IgD-negative memory B cell (primary cell): ENCODE measurements at regions not wholly inside any gene's neighbourhood (a gene's known extent, or its start where the extent isn't known, plus 50 kb on each side); places are given as distances from the start of the nearest gene placed in this dataset.

Source experiments
- H3K27ac Mint-ChIP-seq, 3 donors: one replicate each; pipeline ENCODE4 v1.8.0; 2020 to 2022; ENCODE audit warnings: mild to moderate bottlenecking in 3 of 3, mixed read lengths in 3 of 3, moderate library complexity in 1 of 3
- H3K27me3 Mint-ChIP-seq: one replicate; pipeline ENCODE4 v1.8.0; 2021; ENCODE audit warnings: mixed read lengths
- H3K36me3 Mint-ChIP-seq: one replicate; pipeline ENCODE4 v1.8.0; 2020; ENCODE audit warnings: mild to moderate bottlenecking, mixed read lengths
- H3K4me1 Mint-ChIP-seq, 3 donors: one replicate each; pipeline ENCODE4 v1.8.0; 2020 to 2022; ENCODE audit warnings: mixed read lengths in 3 of 3, mild to moderate bottlenecking in 1 of 3
- H3K4me3 Mint-ChIP-seq, 4 donors: one replicate each; pipeline ENCODE4 v1.8.0; 2020 to 2022; ENCODE audit warnings: mild to moderate bottlenecking in 4 of 4, mixed read lengths in 4 of 4, moderate library complexity in 3 of 4
- H3K9me3 Mint-ChIP-seq, 3 donors: one replicate each; pipeline ENCODE4 v1.8.0; 2020 to 2021; ENCODE audit warnings: mixed read lengths in 3 of 3, mild to moderate bottlenecking in 1 of 3

DNA sequence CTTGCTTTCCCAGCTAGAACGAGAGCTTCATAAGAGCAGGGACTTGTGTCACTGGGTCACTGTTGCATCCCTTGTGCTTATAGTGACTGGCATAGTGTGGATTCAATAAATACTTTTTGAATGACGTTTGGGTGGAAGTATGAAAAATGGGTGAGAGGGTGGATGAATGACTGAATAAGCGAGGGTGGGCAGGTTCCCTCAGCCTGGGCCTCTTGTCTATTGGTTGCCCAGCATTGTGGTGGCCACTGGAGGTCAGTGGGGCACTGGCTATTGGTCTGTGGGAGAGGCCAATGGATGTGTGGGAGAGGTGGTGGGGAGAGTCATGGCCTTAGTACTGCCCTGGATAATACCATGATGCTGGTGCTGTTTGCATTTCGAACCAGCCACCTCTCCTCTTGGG, 93.8 kb upstream of the SKOR2 start:
- H3K4me3 Mint-ChIP-seq: no peak overlapping the region
- H3K9me3 Mint-ChIP-seq: peaks cover 0 to 2% (median 0%) of the 10 kb centered on the region in 3 donors
- no peak overlapping the region for H3K27ac Mint-ChIP-seq
- no peaks in the 10 kb centered on the region for H3K4me1 Mint-ChIP-seq
- H3K36me3 Mint-ChIP-seq: no peaks in the 10 kb centered on the region
- H3K27me3 Mint-ChIP-seq: no peaks in the 10 kb centered on the region

DNA sequence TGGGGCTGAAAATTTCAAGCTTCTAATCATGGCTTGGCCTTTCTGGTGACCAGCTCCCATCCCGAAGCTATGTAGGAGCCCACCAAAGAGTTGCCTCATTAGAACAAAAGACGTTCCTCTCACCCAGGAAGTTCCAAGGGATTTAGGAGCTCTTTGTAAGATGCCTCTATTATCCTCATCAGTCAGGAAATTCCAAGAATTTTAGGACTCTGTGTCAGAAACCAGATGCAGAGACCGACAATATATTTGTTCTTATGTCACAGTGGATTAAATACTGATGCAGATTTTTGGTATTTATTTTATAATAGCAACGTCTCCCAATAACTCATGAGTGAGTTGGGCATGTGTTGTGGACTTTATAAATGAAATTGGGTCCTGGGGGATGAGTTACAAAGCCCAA, 91.8 kb upstream of the SKOR2 start:
- Mint-ChIP-seq H3K27ac (no peak overlapping the region), H3K4me1 (no peaks in the 10 kb centered on the region), H3K4me3 (no peak overlapping the region), H3K36me3 (no peaks in the 10 kb centered on the region), H3K9me3 (no peaks in the 10 kb centered on the region), H3K27me3 (no peaks in the 10 kb centered on the region)

- Mint-ChIP-seq H3K4me3 (no peak overlapping the region), H3K9me3 (no peaks in the 10 kb centered on the region), H3K36me3 (no peaks in the 10 kb centered on the region), H3K4me1 (no peaks in the 10 kb centered on the region), H3K27ac (no peak overlapping the region), H3K27me3 (no peaks in the 10 kb centered on the region)
Observed at GRCh38 chr18:47342566-47342965, 91.1 kb upstream of the SKOR2 start.

DNA sequence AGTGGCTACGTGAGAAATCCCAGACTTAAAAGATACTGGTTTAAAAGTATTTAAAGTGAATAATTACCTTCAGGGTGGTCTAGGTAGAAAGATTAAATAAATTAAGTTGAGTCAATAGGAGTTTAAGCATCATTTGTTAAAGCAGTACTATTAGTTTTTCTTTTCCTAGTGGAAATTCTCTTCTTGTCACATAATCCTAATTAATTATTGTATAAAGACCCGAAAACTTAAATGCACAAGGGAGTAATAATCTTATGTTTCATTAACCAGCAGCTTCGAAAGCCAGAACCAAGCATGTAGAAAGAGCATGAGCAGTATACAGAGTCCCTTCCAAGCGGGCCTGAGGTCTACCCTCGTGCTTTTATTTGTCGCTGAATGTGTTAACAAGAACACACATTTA, 90.2 kb upstream of the SKOR2 start:
- H3K27ac Mint-ChIP-seq: no peak overlapping the region
- no peaks in the 10 kb centered on the region for H3K4me1 Mint-ChIP-seq
- H3K27me3 Mint-ChIP-seq: peaks cover 2% of the 10 kb centered on the region
- no peak overlapping the region for H3K4me3 Mint-ChIP-seq
- no peaks in the 10 kb centered on the region for H3K36me3 Mint-ChIP-seq
- no peaks in the 10 kb centered on the region for H3K9me3 Mint-ChIP-seq

GRCh38 chr18:47334966-47335365, 83.5 kb upstream of the SKOR2 start:
- Mint-ChIP-seq H3K9me3 (no peaks in the 10 kb centered on the region), H3K27ac (no peak overlapping the region), H3K36me3 (no peaks in the 10 kb centered on the region), H3K27me3 (peaks cover 5% of the 10 kb centered on the region), H3K4me3 (no peak overlapping the region), H3K4me1 (no peaks in the 10 kb centered on the region)

DNA sequence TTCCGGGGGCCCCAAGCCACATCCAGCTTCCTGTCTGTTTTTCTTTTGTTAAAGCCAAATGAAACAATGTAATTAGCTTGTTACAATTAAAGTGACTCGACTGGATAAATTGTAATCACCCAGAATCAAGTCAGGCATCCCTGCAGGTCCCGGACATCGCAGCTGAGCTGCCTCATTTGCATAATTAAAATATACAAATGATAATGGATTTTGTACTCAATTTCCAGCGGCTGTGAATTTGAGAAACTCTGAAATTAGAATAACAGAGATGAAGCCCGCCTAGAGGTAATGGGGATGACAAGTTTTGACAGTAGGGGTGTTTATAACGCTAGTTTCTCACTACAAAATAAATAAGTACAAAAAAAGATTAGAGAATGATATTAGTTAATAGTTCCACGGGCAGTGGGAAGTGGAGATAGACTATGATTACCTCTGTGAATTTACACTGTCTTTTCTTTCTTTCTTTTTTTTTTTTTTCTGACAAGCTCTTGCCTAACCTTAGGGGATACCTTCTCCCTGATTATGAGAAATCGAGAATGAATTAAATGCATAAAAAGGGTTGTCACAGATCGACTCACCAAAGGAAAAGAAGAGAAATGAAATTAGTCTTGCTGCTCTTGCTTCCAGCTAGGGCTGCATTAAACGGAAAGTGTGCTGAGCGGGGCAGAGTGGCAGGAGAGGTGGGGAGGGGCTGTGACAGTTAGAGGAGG, 82.6 kb upstream of the SKOR2 start:
- Mint-ChIP-seq H3K36me3 (no peaks in the 10 kb centered on the region), H3K27ac (no peak overlapping the region), H3K9me3 (no peaks in the 10 kb centered on the region), H3K4me1 (no peaks in the 10 kb centered on the region), H3K4me3 (no peak overlapping the region), H3K27me3 (peaks cover 5% of the 10 kb centered on the region)

- H3K27ac Mint-ChIP-seq: no peak overlapping the region
- H3K4me3 Mint-ChIP-seq: no peak overlapping the region
- H3K9me3 Mint-ChIP-seq: no peaks in the 10 kb centered on the region
- H3K4me1 Mint-ChIP-seq: no peaks in the 10 kb centered on the region
- H3K36me3 Mint-ChIP-seq: no peaks in the 10 kb centered on the region
- peaks cover 3% of the 10 kb centered on the region for H3K27me3 Mint-ChIP-seq
Observed at GRCh38 chr18:47331641-47332040, 80.2 kb upstream of the SKOR2 start.

DNA sequence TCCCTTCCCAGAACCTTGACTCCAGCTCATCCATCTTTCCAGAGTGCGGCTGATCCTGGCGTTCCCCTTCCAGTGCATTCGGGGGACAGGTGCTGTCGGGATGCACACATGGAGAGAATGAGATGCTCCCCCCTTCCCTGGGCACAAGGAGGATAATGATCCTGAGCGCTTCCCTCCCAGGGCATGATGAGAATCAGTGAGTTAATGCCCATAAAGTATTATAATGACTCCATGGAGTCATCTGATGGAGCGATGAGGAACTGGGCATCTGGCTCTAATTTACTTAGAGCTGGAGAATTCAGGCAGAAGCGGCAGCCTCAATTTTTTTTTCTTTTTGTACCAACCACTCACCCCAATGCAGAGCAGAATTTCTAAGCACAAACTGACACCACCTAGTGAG, 79.6 kb upstream of the SKOR2 start:
- H3K27ac Mint-ChIP-seq: no peak overlapping the region
- peaks cover 0 to 2% (median 0%) of the 10 kb centered on the region in 3 donors for H3K9me3 Mint-ChIP-seq
- no peak overlapping the region for H3K4me3 Mint-ChIP-seq
- peaks cover 3% of the 10 kb centered on the region for H3K27me3 Mint-ChIP-seq
- no peaks in the 10 kb centered on the region for H3K36me3 Mint-ChIP-seq
- H3K4me1 Mint-ChIP-seq: no peaks in the 10 kb centered on the region

DNA sequence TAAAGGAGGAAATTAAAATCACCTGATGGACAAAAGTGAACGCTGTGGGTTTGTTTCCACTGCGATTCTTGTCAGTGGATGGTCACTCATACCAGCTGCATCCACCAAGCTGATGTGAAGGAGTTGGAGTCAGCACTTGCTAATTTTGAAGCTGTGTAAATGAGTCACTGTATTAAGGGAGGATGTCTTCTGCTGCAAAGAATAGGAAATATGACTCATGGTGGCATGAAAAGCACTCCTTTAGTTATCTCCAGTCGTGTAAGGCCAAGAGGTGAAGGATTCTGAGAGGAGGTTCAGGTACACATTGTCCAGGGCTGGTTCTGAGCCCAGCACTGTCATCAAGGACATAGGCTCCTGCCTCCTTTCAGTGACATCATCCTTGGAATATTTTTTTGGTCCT, 71.7 kb upstream of the SKOR2 start:
- Mint-ChIP-seq H3K27me3 (peaks cover 4% of the 10 kb centered on the region), H3K9me3 (peaks cover 0 to 2% (median 0%) of the 10 kb centered on the region in 3 donors), H3K27ac (no peak overlapping the region), H3K4me3 (no peak overlapping the region), H3K36me3 (no peaks in the 10 kb centered on the region), H3K4me1 (no peaks in the 10 kb centered on the region)

- Mint-ChIP-seq H3K36me3 (no peaks in the 10 kb centered on the region), H3K27me3 (peaks cover 4% of the 10 kb centered on the region), H3K4me3 (no peak overlapping the region), H3K9me3 (peaks cover 0 to 5% (median 0%) of the 10 kb centered on the region in 3 donors), H3K4me1 (no peaks in the 10 kb centered on the region), H3K27ac (no peak overlapping the region)
Observed at GRCh38 chr18:47321815-47322214, 70.4 kb upstream of the SKOR2 start.

DNA sequence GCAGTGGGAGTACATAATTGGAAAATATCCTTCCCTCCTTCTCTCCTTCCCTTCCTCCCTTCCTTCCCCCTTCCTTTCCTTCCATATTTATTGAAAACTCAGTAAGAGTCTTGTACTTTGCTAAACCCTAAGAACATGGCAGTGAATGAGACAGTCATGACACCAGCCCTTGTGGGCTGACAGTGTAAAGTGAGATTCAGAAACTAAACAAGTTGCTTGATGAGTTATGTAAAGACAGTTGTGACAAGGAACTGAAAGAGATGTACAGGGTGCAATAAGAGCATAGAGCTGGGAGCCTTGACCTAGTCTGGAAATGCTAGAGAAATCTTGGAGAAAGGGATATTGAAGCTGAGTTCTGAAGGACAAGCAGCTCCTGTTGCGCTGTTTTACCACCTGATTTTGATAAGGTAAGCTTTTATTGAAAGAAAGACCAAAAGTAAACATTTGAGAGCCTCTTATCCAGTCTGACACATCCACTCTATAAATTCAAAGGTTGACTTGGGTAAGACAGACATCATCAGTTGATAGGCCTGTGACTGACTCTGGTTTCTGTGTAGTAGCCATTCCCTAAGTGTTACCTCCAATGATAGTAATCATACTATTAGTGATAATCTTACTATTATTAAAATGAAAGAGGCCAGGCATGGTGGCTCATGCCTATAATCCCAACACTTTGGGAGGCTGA, 66.5 kb upstream of the SKOR2 start:
- Mint-ChIP-seq H3K4me3 (no peak overlapping the region), H3K36me3 (no peaks in the 10 kb centered on the region), H3K4me1 (no peaks in the 10 kb centered on the region), H3K27me3 (peaks cover 4% of the 10 kb centered on the region), H3K9me3 (peaks cover 0 to 2% (median 0%) of the 10 kb centered on the region in 3 donors), H3K27ac (no peak overlapping the region)

- H3K9me3 Mint-ChIP-seq: peaks cover 0 to 2% (median 0%) of the 10 kb centered on the region in 3 donors
- no peaks in the 10 kb centered on the region for H3K4me1 Mint-ChIP-seq
- no peak overlapping the region for H3K27ac Mint-ChIP-seq
- no peak overlapping the region for H3K4me3 Mint-ChIP-seq
- no peaks in the 10 kb centered on the region for H3K36me3 Mint-ChIP-seq
- peaks cover 4% of the 10 kb centered on the region for H3K27me3 Mint-ChIP-seq
Observed at GRCh38 chr18:47316924-47317323, 65.5 kb upstream of the SKOR2 start.

DNA sequence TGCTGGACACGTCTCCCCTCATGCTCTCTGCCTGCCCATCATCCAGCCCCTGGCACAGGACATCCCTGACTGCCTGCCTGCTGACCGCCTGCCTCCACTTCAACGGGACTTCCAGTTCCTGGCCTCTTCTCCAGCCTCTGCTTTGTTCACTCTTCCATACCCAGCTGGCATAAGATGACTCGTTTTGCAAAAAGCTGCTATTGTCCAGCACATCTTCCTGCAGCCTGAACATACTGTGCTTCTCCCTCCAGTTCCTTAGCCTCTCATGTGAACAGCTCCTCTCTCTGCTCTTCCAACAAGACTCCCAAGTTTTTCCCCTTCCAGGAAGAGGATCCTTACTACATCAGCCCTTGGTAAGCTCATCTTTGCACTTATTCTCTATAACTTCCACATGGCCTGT, 62.4 kb upstream of the SKOR2 start:
- H3K4me1 Mint-ChIP-seq: no peaks in the 10 kb centered on the region
- no peak overlapping the region for H3K27ac Mint-ChIP-seq
- H3K9me3 Mint-ChIP-seq: peaks cover 0 to 3% (median 2%) of the 10 kb centered on the region in 3 donors
- no peak overlapping the region for H3K4me3 Mint-ChIP-seq
- no peaks in the 10 kb centered on the region for H3K36me3 Mint-ChIP-seq
- peaks cover 7% of the 10 kb centered on the region for H3K27me3 Mint-ChIP-seq

DNA sequence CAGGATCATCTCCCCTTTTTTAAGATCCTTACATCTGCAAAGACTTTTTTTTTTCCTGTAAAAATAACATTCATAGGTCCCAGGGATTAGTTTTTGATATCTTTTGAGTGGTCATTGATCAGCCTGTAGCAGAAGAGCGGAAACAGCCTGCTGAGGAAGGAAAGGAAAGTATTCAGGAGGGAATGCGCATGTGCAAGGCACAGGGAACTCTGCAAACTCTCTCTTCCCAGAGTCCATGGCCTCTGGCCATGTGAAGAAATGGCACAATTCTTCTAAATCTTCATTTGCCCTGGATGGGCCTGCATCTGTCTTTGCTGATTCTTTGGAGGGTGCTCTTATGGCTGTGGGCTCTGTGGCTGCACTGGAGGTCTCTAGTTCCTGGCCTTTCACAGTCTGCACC, 60.1 kb upstream of the SKOR2 start:
- H3K27me3 Mint-ChIP-seq: peaks cover 7% of the 10 kb centered on the region

More for the DNA sequence above, 60.1 kb upstream of the SKOR2 start:
- Mint-ChIP-seq H3K9me3 (peaks cover 0 to 3% (median 0%) of the 10 kb centered on the region in 3 donors), H3K4me1 (no peaks in the 10 kb centered on the region), H3K27ac (no peak overlapping the region), H3K4me3 (no peak overlapping the region), H3K36me3 (no peaks in the 10 kb centered on the region)
